Sigmoid colon (tissue), 4 donors: ENCODE measurements at regions not wholly inside any gene's neighbourhood (a gene's known extent, or its start where the extent isn't known, plus 50 kb on each side); places are given as distances from the start of the nearest gene placed in this dataset.

Experiments
- EP300 ChIP-seq, 4 donors: sonication (generic); formaldehyde crosslinking; IDR thresholded peaks; one replicate each; pipeline ENCODE4 v1.6.1; 2017; ENCODE audit warnings: antibody characterized with exemption in 4 of 4
- POLR2A ChIP-seq, 2 donors: fragments of 450-650 bp; IDR thresholded peaks; one replicate each; pipeline ENCODE4 v1.6.1; 2016; ENCODE audit warnings: antibody characterized with exemption in 2 of 2, mild to moderate bottlenecking in 2 of 2, moderate library complexity in 2 of 2
- POLR2AphosphoS5 ChIP-seq, 4 donors: sonication (generic); formaldehyde crosslinking; IDR thresholded peaks; one replicate each; pipeline ENCODE4 v1.6.1; 2017; ENCODE audit warnings: antibody characterized with exemption in 4 of 4
- TF ChIP-seq, protein P1 (sequence below), 4 experiments: fragments of 450-650 bp in 3 of 4; fragments of 200-600 bp in 1 of 4; IDR thresholded peaks; one replicate each; pipeline ENCODE4 v1.5.1; 2016 to 2019; ENCODE audit warnings: antibody characterized with exemption in 4 of 4, mild to moderate bottlenecking in 3 of 4, moderate library complexity in 2 of 4

DNA sequence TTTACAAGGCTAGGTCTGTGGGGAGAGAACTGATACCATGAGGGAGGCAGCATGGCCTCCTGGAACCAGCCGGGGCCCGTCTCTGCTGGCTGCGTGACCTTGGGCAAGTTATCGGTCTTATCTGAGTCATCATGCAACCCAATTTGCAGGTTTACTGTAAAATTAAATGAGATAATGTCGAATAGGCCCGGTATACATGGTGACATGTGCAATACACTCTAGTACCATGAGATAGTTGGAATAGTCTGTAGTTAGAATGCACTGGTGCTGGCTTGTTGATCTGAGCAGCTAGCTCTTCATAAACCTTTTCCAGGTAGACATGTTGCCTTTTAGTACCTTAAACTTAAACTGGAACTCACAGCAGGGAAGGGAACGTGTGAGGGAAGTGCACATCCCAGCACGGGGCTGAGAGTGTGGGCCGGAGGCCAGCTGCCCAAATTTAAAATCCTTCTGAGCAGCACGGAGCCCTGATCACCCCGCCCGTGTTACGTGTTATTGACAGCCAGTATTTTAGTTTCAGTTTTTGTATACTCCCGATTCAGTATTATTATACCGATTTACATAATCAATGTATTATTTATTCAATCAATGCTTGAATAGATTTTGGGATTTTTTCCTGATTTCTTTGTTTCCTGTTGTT is 72.4 kb upstream of the HS6ST1 start:
- TF ChIP-seq EP300 (IDR thresholded peaks at IDR 0.05) = no peak
- no peak for TF ChIP-seq POLR2A (IDR thresholded peaks at IDR 0.05)
- no peak for TF ChIP-seq POLR2AphosphoS5 (IDR thresholded peaks at IDR 0.05)
- TF ChIP-seq, protein P1, sequence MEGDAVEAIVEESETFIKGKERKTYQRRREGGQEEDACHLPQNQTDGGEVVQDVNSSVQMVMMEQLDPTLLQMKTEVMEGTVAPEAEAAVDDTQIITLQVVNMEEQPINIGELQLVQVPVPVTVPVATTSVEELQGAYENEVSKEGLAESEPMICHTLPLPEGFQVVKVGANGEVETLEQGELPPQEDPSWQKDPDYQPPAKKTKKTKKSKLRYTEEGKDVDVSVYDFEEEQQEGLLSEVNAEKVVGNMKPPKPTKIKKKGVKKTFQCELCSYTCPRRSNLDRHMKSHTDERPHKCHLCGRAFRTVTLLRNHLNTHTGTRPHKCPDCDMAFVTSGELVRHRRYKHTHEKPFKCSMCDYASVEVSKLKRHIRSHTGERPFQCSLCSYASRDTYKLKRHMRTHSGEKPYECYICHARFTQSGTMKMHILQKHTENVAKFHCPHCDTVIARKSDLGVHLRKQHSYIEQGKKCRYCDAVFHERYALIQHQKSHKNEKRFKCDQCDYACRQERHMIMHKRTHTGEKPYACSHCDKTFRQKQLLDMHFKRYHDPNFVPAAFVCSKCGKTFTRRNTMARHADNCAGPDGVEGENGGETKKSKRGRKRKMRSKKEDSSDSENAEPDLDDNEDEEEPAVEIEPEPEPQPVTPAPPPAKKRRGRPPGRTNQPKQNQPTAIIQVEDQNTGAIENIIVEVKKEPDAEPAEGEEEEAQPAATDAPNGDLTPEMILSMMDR (IDR thresholded peaks at IDR 0.05) = no peak
